SW480 (cell line): ENCODE measurements at regions not wholly inside any gene's neighbourhood (a gene's known extent, or its start where the extent isn't known, plus 50 kb on each side); places are given as distances from the start of the nearest gene placed in this dataset.
"Not testable (repeated sequence)": the region's sequence is repeated elsewhere in the genome, so short reads cannot be mapped to it uniquely, and the experiment has no call there.

ENCODE experiments used
- DNase-seq: peaks from one replicate; pipeline ENCODE4 v3.0.0-alpha.2; 2016; ENCODE audit warnings: low spot score

DNA sequence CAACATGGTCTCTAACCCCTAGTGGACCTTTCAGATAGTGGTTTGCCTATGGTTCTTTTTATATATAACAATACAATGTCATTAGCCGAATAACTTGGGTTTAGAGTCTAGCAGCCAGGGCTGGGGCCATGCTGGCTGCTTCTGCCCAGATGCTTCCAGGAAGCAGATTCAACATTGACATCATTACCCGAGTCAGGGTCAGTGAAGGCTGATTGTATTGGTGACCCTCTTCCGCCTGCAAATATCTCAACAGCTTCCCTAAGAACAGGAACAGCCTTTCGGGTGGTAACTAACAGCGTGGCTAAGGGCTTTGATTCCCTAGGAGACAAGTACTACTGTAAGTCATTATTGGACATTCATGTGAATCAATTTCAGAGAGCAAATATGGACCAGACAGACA, 476.4 kb downstream of the UQCRFS1 start:
- no peak for DNase-seq

DNA sequence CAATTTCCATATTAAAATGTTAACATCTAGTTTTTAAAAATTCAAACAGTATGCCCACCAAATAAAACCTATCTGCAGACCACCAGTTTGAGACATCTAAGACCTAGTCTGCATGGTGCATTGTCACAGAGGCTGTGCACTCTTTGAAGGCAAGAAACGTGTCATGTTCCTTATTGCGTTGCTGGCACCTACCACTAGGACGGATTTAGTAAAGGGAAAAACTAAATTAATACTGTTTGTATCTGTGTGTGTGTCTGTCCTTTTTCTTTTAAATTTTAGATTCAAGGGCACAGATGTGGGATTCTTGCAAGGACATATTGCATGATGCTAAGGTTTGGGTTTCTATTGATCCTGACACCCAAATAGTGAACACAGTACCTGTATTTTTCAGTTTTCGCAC, 481.4 kb downstream of the UQCRFS1 start:
- DNase-seq, result no peak

DNA sequence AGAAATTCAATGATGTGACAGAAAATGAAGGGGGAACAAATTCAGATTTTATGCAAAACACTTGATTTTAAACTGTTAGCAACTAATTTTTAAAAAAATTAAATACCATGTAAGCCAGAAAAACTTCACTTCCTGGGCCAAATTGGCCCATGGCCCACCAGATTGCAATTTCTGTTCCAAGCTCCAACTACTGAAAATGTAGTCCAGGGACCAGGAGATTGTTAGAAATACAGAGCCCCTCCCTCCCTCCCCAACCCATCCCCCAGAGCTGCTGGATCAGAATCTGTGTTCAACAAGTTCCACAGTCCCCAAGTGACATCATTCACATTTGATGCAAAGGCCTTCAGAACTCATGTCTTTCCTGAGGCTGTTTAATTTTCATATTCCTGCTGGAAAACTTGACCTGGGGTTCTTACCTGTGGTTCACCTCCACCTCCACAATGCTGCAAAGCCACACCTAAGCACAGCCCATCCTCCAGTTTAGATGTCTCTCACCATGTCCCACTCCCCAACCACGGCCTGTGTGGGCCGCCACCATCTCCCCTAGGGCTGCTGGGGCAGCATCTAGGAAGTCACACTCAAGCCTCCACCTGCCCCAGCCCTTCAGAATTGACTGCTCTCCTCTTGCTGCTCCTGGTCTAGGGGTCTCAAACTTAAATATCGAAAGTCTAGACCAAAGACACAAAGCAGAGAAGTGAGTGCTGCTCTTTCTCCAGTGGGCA, 482.0 kb downstream of the UQCRFS1 start:
- DNase-seq, result no peak

DNA sequence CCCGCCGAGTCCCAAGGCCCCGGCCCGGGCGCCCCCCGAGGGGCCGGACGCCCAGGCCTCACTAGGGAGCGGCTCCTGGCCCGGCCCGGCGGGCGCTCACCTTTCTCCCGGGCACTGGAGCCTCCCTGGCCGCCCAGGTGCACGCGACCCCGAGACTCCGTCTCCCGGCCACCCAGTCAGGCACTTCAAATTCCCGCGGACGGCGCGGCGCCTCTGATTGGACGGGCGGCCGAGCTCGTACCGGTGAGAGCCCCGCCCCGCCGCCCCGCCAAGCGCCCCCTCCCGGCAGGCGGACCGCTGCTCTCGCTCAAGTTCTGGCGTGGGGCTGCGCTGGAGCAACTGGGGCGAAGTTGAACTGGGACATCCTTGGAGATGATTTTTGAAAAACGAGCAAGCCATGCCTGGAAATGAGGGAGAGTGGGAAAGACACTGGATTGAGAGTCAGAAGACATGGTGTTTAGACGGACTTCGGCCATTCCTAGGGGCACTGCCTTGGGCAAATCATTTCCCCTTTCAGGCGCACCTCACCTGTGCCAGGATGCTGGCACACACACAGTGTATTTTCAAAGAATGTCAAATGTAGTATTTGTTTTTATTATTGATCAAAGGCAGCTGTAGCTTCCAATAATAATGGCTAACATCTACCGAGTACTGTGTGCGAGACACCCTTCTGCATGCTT, 485.3 kb downstream of the UQCRFS1 start:
- no peak for DNase-seq

DNA sequence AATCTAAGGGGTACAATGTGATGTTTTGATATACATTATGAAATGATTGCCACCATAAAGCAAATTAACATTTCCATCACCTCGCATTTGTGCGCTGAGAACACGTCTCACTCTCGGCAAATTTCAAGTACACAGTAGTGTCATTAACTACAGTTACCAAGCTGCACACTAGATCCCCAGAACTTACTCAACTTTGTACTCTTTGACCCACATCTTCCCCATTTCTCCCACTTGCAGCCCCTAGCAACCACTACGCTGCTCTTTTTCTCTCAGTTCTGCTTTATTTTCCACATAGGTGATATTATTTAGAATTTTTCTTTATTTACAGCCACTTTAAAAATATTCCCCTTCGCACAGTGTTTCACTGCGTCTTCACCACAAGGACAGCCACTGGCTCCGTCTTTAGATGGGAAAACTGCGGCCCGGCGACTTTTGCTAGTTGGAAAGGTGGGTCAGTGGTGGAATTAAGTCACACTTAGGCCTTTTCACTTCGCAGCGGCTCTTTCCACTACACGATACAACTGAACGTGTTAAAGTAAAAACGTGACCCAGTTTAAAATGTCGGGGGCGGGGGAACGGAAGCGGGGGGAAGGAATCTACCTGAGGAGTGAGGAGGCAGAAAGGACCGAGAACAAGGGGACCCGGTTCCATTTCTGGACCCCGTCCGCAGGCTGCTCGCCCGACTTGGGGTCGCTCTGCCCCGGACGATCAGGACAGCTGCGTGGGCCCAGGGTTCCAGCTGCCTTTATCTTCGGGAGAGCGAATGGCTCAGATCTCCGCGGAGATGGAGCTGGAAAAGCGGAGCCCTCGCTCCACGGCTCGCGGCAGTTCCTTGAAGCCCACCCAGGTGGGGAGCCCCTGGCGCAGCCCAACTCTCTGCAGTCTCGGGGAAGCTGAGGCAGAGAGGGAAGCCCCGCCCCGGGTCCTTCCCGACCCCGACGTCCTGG, 486.1 kb downstream of the UQCRFS1 start:
- DNase-seq, result no peak

DNA sequence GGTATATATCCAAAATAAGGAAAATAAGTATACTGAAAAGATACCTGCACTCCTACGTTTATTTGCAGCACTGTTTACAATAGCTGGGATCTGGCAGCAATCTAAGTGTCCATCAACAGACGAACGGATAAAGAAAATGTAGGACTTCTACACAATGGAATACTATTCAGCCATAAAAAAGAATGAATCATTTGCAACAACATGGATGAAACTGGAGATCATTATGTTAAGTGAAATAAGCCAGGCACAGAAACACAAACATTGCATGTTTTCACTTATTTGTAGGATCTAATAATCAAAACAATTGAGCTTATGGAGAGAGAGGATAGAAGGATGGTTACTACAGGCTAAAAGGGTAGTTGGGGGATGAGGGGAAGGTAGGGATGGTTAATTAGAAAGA, 494.0 kb downstream of the UQCRFS1 start:
- DNase-seq, result no peak

DNA sequence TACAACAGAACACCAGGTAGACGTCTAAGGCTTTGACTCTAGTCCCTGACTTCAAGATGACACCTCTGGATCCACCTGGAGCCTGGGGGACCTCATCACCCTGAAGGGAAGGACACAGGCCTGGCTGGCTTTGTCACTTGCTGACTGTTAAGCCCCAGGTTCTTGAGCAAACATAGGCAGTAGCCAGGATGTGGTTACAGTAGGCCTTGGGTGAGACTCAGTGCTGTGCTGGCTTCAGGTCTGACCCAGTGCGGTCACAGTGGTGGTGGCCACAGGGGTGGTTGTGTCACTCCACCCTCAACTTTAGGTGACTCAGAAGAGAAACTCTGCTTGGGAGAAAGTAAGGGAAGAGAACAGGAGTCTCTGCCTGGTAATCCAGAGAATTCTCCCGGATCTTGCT, 497.8 kb downstream of the UQCRFS1 start:
- DNase-seq, result no peak

DNA sequence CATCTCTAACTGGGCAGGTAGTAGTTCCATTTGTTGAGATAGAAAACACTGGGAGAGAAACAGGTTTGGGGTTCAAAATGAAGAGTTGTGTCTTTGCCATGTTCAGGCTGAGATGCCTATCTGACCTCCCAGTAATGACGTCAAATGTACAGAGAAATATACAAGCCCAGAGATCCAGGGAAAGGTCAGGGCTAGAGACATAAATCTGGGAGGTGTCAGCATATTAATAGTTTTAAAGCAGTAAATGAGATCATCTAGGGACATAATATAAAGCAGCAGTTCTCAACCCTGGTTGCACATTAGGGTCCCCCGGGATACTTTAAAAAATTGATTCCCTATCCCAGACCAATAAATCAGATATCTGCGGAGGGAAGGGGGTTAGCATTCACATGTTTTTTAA, 501.5 kb downstream of the UQCRFS1 start:
- no peak for DNase-seq

DNA sequence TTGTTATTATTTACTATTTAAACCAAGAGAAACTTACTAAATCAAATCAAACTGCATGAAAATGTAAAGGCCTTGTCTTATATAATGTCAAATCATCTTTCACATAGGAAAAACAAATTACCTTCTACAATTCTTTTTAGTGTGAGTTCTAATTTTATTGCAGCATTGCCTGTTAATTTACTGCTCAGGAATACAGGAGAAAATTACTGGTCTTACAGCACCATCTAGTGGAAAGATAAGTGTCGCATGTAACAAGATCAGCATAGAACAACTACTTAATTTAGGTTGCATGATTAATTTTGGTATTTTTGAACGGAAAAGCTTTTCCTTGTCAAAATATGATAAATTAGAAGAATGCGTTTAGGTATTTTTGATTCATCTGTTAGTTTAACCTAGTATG, 502.7 kb downstream of the UQCRFS1 start:
- peak; percentile 65 for DNase-seq

DNA sequence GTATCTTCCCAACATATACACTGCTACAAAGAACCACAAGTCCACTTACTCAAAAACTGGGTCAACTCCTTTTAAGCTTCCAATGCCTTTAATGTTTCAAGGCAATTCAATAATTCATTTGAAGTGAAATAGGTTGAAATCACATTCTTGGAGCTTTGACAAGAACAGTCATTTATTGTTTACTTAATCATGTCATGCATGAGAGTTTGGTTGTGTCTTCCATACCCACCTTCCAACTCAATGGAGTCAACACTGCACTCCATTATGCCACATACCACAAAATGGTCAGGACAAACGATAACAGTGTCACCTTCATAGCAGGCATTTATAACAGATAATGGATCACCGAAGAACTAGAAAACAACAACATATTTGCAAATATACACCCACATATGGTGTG, 506.3 kb downstream of the UQCRFS1 start:
- DNase-seq, result no peak

DNA sequence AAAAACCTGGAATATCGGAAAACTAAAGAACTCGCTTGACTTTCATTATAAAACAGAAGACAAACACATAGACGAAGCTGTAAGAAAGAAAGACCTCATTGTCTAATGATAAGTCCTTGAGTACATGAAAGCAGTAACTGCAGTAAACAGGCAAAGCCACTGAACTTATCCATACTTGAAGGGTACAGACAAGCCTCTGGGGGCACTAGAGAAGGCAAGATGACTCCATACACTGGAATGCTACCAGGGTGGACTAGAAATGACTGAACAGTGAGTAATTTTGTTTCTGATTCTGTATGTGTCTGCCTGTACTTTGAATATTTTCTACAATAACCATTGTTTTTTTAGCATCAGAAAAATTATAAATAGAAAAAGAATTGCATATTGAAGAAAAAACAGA, 507.9 kb downstream of the UQCRFS1 start:
- DNase-seq, result peak; percentile 84

DNA sequence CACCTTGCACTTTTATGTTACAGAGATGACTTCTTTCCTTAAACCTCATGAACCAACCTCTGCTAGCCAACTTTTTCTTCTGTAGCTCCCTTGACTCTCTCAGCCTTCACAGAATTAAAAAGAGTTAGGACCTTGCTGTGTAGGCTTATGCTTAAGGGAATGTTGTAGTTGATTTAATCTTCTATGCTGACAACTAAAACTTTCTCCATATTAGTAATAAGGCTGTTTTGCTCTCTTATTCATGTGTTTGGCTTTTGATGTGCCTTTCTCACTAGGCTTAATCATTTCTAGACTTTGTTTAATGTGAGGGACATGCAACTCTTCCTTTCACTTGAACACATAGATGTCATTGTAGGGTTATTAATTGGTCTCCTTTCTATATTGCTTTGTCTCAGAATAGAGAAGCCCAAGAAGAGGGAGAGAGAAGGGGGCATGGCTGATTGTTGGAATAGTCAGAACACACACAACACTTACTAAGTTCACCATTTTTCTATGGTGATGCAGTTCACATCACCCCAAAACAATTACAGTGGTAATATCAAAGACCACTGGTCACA, 509.5 kb downstream of the UQCRFS1 start:
- DNase-seq, result no peak

DNA sequence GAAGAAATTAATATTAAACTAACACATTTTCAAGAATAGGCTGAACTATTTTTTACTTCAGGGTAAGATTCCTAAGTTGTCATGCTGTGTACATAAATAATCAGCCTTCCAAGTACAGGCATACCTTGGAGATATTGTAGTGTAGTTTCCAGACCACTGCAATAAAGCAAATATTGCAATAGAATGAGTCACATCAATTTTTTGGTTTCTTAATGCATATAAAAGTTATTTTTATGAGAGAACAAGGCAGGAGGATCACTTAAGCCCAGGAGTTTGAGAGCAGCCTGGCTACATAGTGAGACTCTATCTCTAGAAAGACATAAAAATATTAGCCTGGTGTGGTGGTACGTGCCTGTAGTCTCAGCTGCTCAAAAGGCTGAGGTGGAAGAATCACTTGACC, 511.5 kb downstream of the UQCRFS1 start:
- no peak for DNase-seq

DNA sequence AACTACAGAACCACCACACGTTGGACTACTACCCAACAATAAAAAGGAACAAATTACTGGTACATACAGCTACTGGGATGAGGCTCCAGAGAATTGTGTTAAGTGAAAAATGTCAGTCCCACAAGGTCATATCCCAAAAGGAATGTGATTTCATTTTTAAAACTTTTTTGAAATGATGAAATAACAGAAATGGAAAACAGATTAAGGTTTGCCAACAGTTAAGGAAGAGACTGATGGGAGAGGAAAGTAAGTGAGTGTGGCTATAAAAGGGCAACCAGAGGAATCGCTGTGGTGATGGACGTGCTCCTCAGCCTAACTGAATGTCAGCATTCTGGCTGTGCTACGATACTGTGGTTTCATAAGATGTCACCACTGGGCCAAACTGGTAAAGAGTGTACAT, 512.8 kb downstream of the UQCRFS1 start:
- DNase-seq, result no peak

DNA sequence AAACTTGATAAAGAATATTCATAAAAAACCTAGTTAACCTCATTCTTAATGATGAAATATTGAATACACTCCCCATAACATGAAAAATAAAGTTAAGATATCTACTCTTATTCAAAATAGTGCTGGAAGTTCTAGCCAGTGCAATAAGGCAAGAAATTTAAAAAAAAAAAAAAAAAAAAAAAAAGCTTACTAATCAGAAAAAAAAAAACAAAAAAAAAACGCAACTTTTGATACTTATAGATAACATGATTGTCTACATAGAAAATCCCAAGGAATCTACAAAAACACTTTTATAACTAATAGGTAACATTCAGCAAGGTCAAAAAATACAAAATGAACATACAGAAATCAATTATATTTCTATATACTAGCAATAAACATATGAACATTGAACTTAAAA, 515.6 kb downstream of the UQCRFS1 start:
- no peak for DNase-seq

DNA sequence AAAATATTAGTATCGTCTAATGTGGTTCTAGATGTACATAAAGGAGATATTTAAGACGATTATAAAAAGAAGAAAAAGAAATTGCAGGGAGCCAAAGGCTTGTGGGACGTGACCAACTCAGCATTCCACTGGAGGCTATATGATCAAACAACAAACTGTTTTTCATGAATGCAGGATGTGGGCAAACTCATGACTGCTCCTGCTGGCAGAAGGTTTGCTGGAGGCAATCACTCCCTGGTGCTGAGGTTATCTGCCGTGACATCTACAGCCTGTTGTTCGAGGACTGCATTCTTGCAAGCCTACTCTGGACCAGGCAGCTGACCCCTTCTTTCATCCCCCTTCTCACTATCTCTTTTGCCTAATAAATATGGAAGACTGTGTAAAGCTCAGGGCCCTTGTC, 518.1 kb downstream of the UQCRFS1 start:
- no peak for DNase-seq

DNA sequence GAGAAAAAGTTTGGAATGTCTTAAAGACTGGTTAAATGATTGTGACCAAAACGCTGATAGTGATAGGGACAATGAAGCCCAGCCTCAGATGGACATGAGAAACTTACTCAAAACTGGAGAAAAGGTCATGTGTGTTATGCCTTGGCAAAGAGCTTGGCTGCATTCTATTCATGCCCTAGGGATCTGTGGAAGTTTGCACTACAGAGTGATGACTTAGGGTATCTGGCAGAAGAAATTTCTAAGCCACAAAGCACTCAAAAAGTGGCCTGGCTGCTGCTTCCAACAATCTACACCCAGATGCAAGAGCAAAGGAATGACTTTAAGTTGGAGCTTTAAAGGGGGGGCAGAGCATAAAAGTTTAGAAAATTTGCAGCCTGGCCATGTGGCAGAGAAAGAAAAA, 521.3 kb downstream of the UQCRFS1 start:
- no peak for DNase-seq

DNA sequence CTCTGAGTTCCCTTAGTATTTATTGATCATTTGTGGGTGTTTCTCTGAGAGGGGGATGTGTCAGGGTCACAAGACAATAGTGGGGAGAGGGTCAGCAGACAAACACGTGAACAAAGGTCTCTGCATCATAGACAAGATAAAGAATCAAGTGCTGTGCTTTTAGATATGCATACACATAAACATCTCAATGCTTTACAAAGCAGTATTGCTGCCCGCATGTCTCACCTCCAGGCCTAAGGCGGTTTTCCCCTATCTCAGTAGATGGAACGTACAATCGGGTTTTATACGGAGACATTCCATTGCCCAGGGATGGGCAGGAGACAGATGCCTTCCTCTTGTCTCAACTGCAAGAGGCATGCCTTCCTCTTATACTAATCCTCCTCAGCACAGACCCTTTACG, 523.5 kb downstream of the UQCRFS1 start:
- not testable (repeated sequence) for DNase-seq

DNA sequence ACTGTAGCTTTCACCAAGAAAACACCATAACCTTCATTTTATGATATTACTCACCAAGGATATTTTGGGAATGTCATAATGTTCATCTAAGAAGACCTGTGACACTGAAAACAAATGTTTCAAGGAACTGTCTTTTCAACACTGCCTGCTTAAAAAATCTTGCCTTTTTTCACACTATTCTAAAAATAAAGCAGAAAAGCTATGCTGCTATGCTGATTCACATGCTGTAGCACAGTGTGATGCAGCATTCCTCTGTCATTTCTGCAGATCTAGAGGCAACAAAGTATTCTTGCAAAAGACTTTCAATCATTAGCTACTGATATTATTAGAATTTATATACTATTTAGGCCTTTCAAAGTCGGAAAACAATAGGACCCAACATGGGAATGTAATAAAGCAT, 525.7 kb downstream of the UQCRFS1 start:
- no peak for DNase-seq

DNA sequence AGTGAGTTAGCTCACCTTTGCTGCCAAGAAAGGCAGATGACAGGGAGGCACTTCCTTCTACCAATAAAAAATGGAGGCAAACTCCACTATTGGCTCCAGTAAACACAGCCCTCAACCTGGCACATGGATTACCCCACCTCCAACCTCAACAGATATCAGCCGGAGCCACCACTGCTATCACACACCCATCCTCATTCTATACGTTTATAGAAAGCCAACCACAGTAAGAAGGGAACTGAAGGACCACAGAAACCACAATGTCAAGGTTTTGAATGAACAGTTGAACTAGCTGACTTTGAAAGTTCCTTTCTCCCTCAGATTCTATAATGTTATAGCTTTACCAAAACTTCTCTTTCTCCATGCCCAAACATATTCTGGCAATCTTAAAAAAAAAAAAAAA, 526.2 kb downstream of the UQCRFS1 start:
- peak; percentile 23 for DNase-seq

DNA sequence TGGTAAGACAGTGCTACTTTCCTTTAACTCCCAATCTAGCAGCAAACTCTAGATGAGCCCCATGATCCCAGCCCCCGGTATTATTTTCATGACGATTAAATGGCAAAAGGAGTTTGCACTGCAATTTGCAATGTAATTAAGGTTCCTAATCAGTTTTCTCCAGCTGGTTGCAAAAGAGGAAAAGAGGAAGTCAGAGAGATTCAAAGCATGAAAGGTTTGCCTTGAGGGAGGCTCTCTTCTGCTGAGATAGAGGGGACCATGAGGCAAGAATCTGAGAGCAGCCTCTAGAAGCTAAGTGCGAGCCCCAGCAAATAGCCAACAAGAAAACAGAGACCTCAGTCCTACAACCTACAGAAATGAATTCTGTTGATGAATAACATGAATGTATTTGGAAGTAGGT, 527.1 kb downstream of the UQCRFS1 start:
- DNase-seq, result no peak

DNA sequence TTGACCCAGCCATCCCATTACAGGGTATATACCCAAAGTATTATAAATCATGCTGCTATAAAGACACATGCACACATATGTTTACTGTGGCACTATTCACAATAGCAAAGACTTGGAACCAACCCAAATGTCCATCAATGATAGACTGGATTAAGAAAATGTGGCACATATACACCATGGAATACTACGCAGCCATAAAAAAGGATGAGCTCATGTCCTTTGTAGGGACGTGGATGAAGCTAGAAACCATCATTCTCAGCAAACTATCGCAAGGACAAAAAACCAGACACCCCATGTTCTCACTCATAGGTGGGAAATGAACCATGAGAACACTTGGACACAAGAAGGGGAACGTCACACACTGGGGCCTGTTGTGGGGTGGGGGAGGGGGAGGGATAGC, 527.9 kb downstream of the UQCRFS1 start:
- not testable (repeated sequence) for DNase-seq

DNA sequence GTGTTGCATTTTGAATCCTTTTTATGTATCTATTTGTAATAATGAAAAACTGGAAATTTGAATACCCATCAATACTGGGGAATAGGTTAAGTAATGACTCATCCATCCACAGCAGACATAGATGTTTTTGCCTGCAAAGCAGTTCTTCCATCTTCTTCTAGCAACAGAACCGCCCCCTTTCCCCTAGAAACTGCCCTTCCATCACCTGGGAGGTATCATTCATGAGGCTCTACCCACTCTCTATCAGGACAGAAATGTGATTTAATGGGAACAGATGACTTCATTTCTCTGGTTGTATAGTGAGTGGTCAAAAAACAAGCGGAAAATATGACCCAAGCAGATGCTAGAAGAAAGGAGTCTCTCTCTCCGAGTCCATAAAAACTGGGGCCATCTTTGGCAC, 532.8 kb downstream of the UQCRFS1 start:
- DNase-seq, result no peak
